GM12865 (cell line): ENCODE measurements at regions not wholly inside any gene's neighbourhood (a gene's known extent, or its start where the extent isn't known, plus 50 kb on each side); places are given as distances from the start of the nearest gene placed in this dataset.

ENCODE experiments used
- DNase-seq: peaks from one replicate; pipeline ENCODE4 v3.0.0; 2010; ENCODE audit warnings: low read depth
- H3K4me3 ChIP-seq: 2 replicates; pipeline ENCODE4 v1.5.1; 2011; ENCODE audit warnings: mild to moderate bottlenecking, low read depth, low read length, control low read depth
- CTCF ChIP-seq: IDR thresholded peaks from 2 replicates; pipeline ENCODE4 v1.5.1; 2011; ENCODE audit warnings: low read length, control low read depth, low read depth, inconsistent platforms; ENCODE audit not compliant: insufficient read depth; ENCODE audit errors: missing control alignments

- DNase-seq, result no peak
- H3K4me3 ChIP-seq, result no peak overlapping the region
- no peak for TF ChIP-seq CTCF
These were observed 192.3 kb downstream of the DEPDC1B start for GRCh38 chr5:60507687-60508086.

- no peak for TF ChIP-seq CTCF
- DNase-seq, result no peak
- H3K4me3 ChIP-seq, result no peak overlapping the region
These were observed 194.4 kb downstream of the DEPDC1B start for GRCh38 chr5:60505373-60506171.

- no peak overlapping the region; the same call in 1 of the 2 replicates for H3K4me3 ChIP-seq
- peak; percentile 76 for DNase-seq
- no peak for TF ChIP-seq CTCF
These were observed 195.6 kb downstream of the DEPDC1B start for GRCh38 chr5:60504342-60504741.

GRCh38 chr5:60503771-60504170, 196.2 kb downstream of the DEPDC1B start:
- no peak for TF ChIP-seq CTCF
- peak; percentile 74 for DNase-seq
- no peak overlapping the region; the same call in 1 of the 2 replicates for H3K4me3 ChIP-seq

GRCh38 chr5:60497706-60498500, 202.1 kb downstream of the DEPDC1B start:
- no peak overlapping the region for H3K4me3 ChIP-seq
- DNase-seq, result no peak
- no peak for TF ChIP-seq CTCF

- H3K4me3 ChIP-seq, result no peak overlapping the region
- TF ChIP-seq CTCF, result no peak
- no peak for DNase-seq
These were observed 204.1 kb downstream of the DEPDC1B start for GRCh38 chr5:60495644-60496520.
